ENCODE measurements at regions not wholly inside any gene's neighbourhood (a gene's known extent, or its start where the extent isn't known, plus 50 kb on each side); places are given as distances from the start of the nearest gene placed in this dataset.

GRCh38 chr12:29082522-29082921, 66.6 kb upstream of the FAR2 start:
- no peaks in the 10 kb centered on the region for H3K4me1 ChIP-seq (ENCODE audit: control insufficient read depth in 2 of 2, insufficient read depth in 2 of 2, low read length in 2 of 2)
- POLR2A ChIA-PET: no interaction called here
- intact Hi-C loops (cut with micrococcal nuclease): loop anchor here in 1 of 2 donors (10.0 kb wide), 1 partner anchor 142 kb away; no protein-coding TSS in a partner anchor
- DNase-seq (no peak), ATAC-seq (no peak)
- peaks cover 0 to 43% (median 3%) of the 10 kb centered on the region in 5 donors for H3K27me3 Mint-ChIP-seq
- H3K27ac ChIP-seq (ENCODE audit: low read depth, low read length): no peak overlapping the region
- no peaks in the 10 kb centered on the region for H3K27me3 ChIP-seq (ENCODE audit: control insufficient read depth in 2 of 2, insufficient read depth in 2 of 2, low read length in 2 of 2)
- CTCF ChIA-PET: interaction anchor here (0.6 kb wide), 1 partner anchor 235 kb away, joined by 3 read pairs; no protein-coding TSS in a partner anchor
- H3K36me3 ChIP-seq (ENCODE audit: control insufficient read depth in 2 of 3, insufficient read depth in 3 of 3, low read length in 3 of 3): no peaks in the 10 kb centered on the region
- no peak overlapping the region for H3K4me3 Mint-ChIP-seq
- no peak overlapping the region for H3K27ac Mint-ChIP-seq
- H3K4me3 ChIP-seq (ENCODE audit: low read length): no peak overlapping the region
- H3K9me3 Mint-ChIP-seq: no peaks in the 10 kb centered on the region
- no peaks in the 10 kb centered on the region for H3K9me3 ChIP-seq (ENCODE audit: control insufficient read depth in 2 of 3, low read length in 3 of 3)
- H3K36me3 Mint-ChIP-seq: no peaks in the 10 kb centered on the region
- H3K4me1 Mint-ChIP-seq: peaks cover 0 to 2% (median 0%) of the 10 kb centered on the region in 7 donors

- H3K4me3 Mint-ChIP-seq: no peak overlapping the region
- H3K27me3 Mint-ChIP-seq: peaks cover 0 to 48% (median 0%) of the 10 kb centered on the region in 5 donors
- H3K27ac Mint-ChIP-seq: no peak overlapping the region
- peaks cover 0 to 1% (median 0%) of the 10 kb centered on the region in 11 donors for H3K9me3 Mint-ChIP-seq
- peaks cover 0 to 5% (median 3%) of the 10 kb centered on the region in 7 donors for H3K4me1 Mint-ChIP-seq
- Histone ChIP-seq H3K27ac (ENCODE audit: low read depth, low read length) (no peak overlapping the region), H3K4me3 (ENCODE audit: low read length) (no peak overlapping the region), H3K27me3 (ENCODE audit: control insufficient read depth in 2 of 2, insufficient read depth in 2 of 2, low read length in 2 of 2) (no peaks in the 10 kb centered on the region), H3K4me1 (ENCODE audit: control insufficient read depth in 2 of 2, insufficient read depth in 2 of 2, low read length in 2 of 2) (no peaks in the 10 kb centered on the region), H3K36me3 (ENCODE audit: control insufficient read depth in 2 of 3, insufficient read depth in 3 of 3, low read length in 3 of 3) (no peaks in the 10 kb centered on the region), H3K9me3 (ENCODE audit: control insufficient read depth in 2 of 3, low read length in 3 of 3) (no peaks in the 10 kb centered on the region)
- ChIA-PET POLR2A (no interaction called here), CTCF (interaction anchor here (0.6 to 6.6 kb wide), 4 partner anchors 13 to 232 kb away, joined by 3 to 42 read pairs (median 8); no protein-coding TSS in a partner anchor)
- no peaks in the 10 kb centered on the region for H3K36me3 Mint-ChIP-seq
- ATAC-seq (peak; percentile 18), DNase-seq (no peak)
- intact Hi-C loops (cut with micrococcal nuclease): loop anchor here in 1 of 2 donors (5.0 to 10.0 kb wide), 2 partner anchors 138 to 341 kb away; no protein-coding TSS in a partner anchor
These were observed 62.5 kb upstream of the FAR2 start for GRCh38 chr12:29086325-29087271.

- Mint-ChIP-seq H3K4me1 (peaks cover 0 to 5% (median 3%) of the 10 kb centered on the region in 7 donors), H3K27me3 (peaks cover 0 to 45% (median 0%) of the 10 kb centered on the region in 5 donors), H3K9me3 (peaks cover 0 to 14% (median 0%) of the 10 kb centered on the region in 11 donors), H3K4me3 (no peak overlapping the region), H3K36me3 (peaks cover 0 to 10% (median 4%) of the 10 kb centered on the region in 5 donors), H3K27ac (no peak overlapping the region)
- no peaks in the 10 kb centered on the region for H3K9me3 ChIP-seq (ENCODE audit: control insufficient read depth in 2 of 3, low read length in 3 of 3)
- ChIA-PET CTCF (interaction anchor here (0.6 to 6.6 kb wide), 9 partner anchors 12 to 233 kb away, joined by 3 to 42 read pairs (median 4); no protein-coding TSS in a partner anchor), POLR2A (no interaction called here)
- DNase-seq (peak in 4 of 9 donors; percentile 26 to 36 (median 29)), ATAC-seq (peak; percentile 49)
- H3K4me1 ChIP-seq (ENCODE audit: control insufficient read depth in 2 of 2, insufficient read depth in 2 of 2, low read length in 2 of 2): no peaks in the 10 kb centered on the region
- no peaks in the 10 kb centered on the region for H3K36me3 ChIP-seq (ENCODE audit: control insufficient read depth in 2 of 3, insufficient read depth in 3 of 3, low read length in 3 of 3)
- no peak overlapping the region for H3K4me3 ChIP-seq (ENCODE audit: low read length)
- intact Hi-C loops (cut with micrococcal nuclease): loop anchor here (1.0 to 10.0 kb wide), 5 partner anchors 15 to 339 kb away; no protein-coding TSS in a partner anchor
- no peaks in the 10 kb centered on the region for H3K27me3 ChIP-seq (ENCODE audit: control insufficient read depth in 2 of 2, insufficient read depth in 2 of 2, low read length in 2 of 2)
- H3K27ac ChIP-seq (ENCODE audit: low read depth, low read length): no peak overlapping the region
These were observed 60.4 kb upstream of the FAR2 start for GRCh38 chr12:29088611-29089219.

All from naive thymus-derived CD4-positive, alpha-beta T cell (primary cell).